ENCODE measurements at regions not wholly inside any gene's neighbourhood (a gene's known extent, or its start where the extent isn't known, plus 50 kb on each side); places are given as distances from the start of the nearest gene placed in this dataset.
"Not testable (repeated sequence)": the region's sequence is repeated elsewhere in the genome, so short reads cannot be mapped to it uniquely, and the experiment has no call there.

- Histone ChIP-seq H3K36me3 (ENCODE audit: control insufficient read depth, insufficient read depth, low read length) (no peaks in the 10 kb centered on the region), H3K27me3 (replicated peaks; ENCODE audit: control insufficient read depth, insufficient read depth, low read length) (no peaks in the 10 kb centered on the region), H3K4me3 (replicated peaks; ENCODE audit: low read depth, low read length) (no peak overlapping the region)
- no peak for DNase-seq (ENCODE audit: extremely low read depth, insufficient read length)
- TF ChIP-seq CTCF (IDR thresholded peaks at IDR 0.05; ENCODE audit: insufficient read depth, low read length, poor library complexity, severe bottlenecking) = no peak
Observed at GRCh38 chr3:110495201-110495927, 576.3 kb upstream of the NECTIN3 start.

- no peak for DNase-seq (ENCODE audit: extremely low read depth, insufficient read length)
- no peak for TF ChIP-seq CTCF (IDR thresholded peaks at IDR 0.05; ENCODE audit: insufficient read depth, low read length, poor library complexity, severe bottlenecking)
- H3K27me3 ChIP-seq (replicated peaks; ENCODE audit: control insufficient read depth, insufficient read depth, low read length) = no peaks in the 10 kb centered on the region
- H3K36me3 ChIP-seq (ENCODE audit: control insufficient read depth, insufficient read depth, low read length) = no peaks in the 10 kb centered on the region
- no peak overlapping the region for H3K4me3 ChIP-seq (replicated peaks; ENCODE audit: low read depth, low read length)
Observed at GRCh38 chr3:110504401-110504800, 567.2 kb upstream of the NECTIN3 start.

- H3K27me3 ChIP-seq (replicated peaks; ENCODE audit: control insufficient read depth, insufficient read depth, low read length) = no peaks in the 10 kb centered on the region
- TF ChIP-seq CTCF (IDR thresholded peaks at IDR 0.05; ENCODE audit: insufficient read depth, low read length, poor library complexity, severe bottlenecking) = no peak
- H3K4me3 ChIP-seq (replicated peaks; ENCODE audit: low read depth, low read length) = no peak overlapping the region
- DNase-seq (ENCODE audit: extremely low read depth, insufficient read length) = no peak
- no peaks in the 10 kb centered on the region for H3K36me3 ChIP-seq (ENCODE audit: control insufficient read depth, insufficient read depth, low read length)
Observed at GRCh38 chr3:110504901-110505300, 566.7 kb upstream of the NECTIN3 start.

- H3K4me3 ChIP-seq (replicated peaks; ENCODE audit: low read depth, low read length) = no peak overlapping the region
- no peak for DNase-seq (ENCODE audit: extremely low read depth, insufficient read length)
- TF ChIP-seq CTCF (IDR thresholded peaks at IDR 0.05; ENCODE audit: insufficient read depth, low read length, poor library complexity, severe bottlenecking) = no peak
- no peaks in the 10 kb centered on the region for H3K36me3 ChIP-seq (ENCODE audit: control insufficient read depth, insufficient read depth, low read length)
- no peaks in the 10 kb centered on the region for H3K27me3 ChIP-seq (replicated peaks; ENCODE audit: control insufficient read depth, insufficient read depth, low read length)
Observed at GRCh38 chr3:110506890-110507289, 564.7 kb upstream of the NECTIN3 start.

GRCh38 chr3:110507570-110507969 is 564.0 kb upstream of the NECTIN3 start:
- not testable (repeated sequence) for H3K4me3 ChIP-seq (replicated peaks; ENCODE audit: low read depth, low read length); H3K36me3 ChIP-seq (ENCODE audit: control insufficient read depth, insufficient read depth, low read length); DNase-seq (ENCODE audit: extremely low read depth, insufficient read length); H3K27me3 ChIP-seq (replicated peaks; ENCODE audit: control insufficient read depth, insufficient read depth, low read length)

GRCh38 chr3:110512961-110513360 is 558.7 kb upstream of the NECTIN3 start:
- no peak for TF ChIP-seq CTCF (IDR thresholded peaks at IDR 0.05; ENCODE audit: insufficient read depth, low read length, poor library complexity, severe bottlenecking)

More at GRCh38 chr3:110512961-110513360, 558.7 kb upstream of the NECTIN3 start:
- H3K4me3 ChIP-seq (replicated peaks; ENCODE audit: low read depth, low read length) = no peak overlapping the region
- no peaks in the 10 kb centered on the region for H3K36me3 ChIP-seq (ENCODE audit: control insufficient read depth, insufficient read depth, low read length)
- H3K27me3 ChIP-seq (replicated peaks; ENCODE audit: control insufficient read depth, insufficient read depth, low read length) = no peaks in the 10 kb centered on the region
- no peak for DNase-seq (ENCODE audit: extremely low read depth, insufficient read length)
